ENCODE measurements at regions not wholly inside any gene's neighbourhood (a gene's known extent, or its start where the extent isn't known, plus 50 kb on each side); places are given as distances from the start of the nearest gene placed in this dataset.
"Not testable (repeated sequence)": the region's sequence is repeated elsewhere in the genome, so short reads cannot be mapped to it uniquely, and the experiment has no call there.

DNA sequence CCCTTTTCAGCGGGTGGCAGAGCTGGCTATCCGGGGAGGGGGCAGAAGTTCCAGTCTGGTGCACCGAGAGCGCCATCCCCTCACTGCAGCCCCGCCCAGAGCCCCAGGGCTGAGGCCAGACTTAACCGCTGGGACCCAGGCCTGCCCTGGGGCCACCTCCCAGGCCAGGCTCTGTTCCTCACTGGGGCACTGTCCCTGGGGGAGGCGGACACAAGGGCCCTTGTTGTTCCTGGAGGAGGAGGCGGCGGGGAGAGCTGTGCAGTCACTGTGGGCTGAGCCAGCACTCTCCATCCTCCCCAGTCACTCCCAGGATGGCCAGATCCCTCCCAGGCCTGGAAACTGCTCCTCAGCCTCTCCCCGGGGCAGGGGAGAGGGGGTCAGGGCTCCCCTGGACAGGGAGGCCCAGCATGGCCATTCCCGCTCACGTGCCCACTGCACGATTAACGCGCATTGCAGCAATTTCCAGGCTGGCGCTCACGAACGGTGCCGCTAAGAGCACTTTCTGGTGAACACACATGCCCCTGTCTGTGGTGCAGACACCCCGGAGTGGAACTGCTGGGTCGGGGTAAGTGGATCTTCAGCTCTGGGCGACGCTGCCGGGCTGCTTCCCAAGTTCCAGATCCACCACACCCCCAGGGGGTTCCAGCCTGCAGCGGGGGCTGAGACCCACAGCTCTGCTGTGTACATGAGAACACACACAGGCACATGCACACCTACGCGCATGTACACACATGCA is 89.8 kb upstream of the SFSWAP start:
- DNase-seq (ENCODE audit: extremely low read depth, low read depth) = no peak
- TF ChIP-seq, protein P1, sequence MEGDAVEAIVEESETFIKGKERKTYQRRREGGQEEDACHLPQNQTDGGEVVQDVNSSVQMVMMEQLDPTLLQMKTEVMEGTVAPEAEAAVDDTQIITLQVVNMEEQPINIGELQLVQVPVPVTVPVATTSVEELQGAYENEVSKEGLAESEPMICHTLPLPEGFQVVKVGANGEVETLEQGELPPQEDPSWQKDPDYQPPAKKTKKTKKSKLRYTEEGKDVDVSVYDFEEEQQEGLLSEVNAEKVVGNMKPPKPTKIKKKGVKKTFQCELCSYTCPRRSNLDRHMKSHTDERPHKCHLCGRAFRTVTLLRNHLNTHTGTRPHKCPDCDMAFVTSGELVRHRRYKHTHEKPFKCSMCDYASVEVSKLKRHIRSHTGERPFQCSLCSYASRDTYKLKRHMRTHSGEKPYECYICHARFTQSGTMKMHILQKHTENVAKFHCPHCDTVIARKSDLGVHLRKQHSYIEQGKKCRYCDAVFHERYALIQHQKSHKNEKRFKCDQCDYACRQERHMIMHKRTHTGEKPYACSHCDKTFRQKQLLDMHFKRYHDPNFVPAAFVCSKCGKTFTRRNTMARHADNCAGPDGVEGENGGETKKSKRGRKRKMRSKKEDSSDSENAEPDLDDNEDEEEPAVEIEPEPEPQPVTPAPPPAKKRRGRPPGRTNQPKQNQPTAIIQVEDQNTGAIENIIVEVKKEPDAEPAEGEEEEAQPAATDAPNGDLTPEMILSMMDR (IDR thresholded peaks at IDR 0.05; ENCODE audit: low read depth, low read length, missing control alignments) = no peak

DNA sequence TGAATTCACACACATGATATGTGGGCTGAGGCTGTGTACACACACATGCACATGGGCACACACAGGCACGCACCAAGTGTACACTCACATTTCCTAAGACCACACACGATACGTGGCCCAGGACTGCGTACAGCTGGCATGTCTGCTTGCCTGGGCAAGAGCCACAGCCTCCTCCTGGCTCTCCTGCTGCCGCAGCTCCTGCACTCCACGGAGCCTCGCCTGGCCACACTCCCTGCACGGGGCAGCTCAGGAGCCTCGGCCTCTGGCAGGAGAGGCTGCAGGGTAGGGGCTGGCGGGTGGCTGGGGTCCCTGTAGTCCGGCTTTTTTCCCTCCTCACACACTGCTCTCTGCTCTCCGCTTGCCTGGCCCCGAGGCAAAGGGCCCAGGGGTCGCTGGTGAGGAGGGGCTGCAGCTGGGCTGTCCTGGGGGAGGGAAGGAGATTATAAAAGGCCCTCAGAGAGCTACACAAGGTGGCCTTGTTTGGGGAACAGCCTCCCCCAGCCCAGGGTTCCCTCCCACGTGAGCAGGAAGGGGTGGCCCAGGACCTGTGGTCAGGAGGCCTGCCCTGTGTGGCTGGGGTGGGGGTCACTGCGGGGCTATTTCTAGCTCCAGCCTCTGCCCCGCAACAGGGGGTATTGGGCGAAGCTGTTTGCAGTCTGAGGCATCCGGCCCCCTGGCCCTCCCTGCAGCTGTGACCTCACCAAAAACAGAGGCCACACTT is 89.0 kb upstream of the SFSWAP start:
- DNase-seq (ENCODE audit: extremely low read depth, low read depth) = no peak
- TF ChIP-seq, protein P1 (IDR thresholded peaks at IDR 0.05; ENCODE audit: low read depth, low read length, missing control alignments) = no peak
- no peak overlapping the region for H3K4me3 ChIP-seq (replicated peaks; ENCODE audit: low read depth, low read length)

More for the DNA sequence above, 89.8 kb upstream of the SFSWAP start:
- no peak overlapping the region for H3K4me3 ChIP-seq (replicated peaks; ENCODE audit: low read depth, low read length)

DNA sequence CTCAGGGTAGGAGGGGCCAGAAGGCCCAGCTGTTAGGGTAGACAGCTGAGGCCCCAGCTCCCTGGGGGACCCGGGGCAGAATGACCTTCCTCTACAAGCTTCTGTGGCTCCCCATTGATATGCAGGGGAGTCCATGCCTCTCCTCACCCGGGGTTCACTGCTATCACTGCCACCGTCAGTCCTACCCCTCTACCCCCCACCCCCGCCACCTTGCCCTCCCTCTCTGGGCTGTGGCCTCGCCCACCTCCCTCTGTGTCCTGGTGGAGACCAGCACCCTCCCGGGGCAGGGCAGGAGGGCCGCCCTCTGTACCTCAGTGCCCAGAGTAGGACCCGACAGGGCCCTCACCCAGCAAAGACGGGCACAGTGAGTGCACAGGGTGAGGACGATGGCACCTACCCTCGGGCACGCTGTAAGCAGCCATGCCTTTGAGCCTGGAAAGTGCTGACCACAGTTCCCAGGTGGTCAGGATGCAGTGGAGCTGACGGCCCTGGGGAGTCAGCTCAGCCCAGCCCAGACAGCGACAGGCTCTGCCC is 88.4 kb upstream of the SFSWAP start:
- DNase-seq (ENCODE audit: extremely low read depth, low read depth) = no peak
- TF ChIP-seq, protein P1 (IDR thresholded peaks at IDR 0.05; ENCODE audit: low read depth, low read length, missing control alignments) = no peak
- H3K4me3 ChIP-seq (replicated peaks; ENCODE audit: low read depth, low read length) = no peak overlapping the region

DNA sequence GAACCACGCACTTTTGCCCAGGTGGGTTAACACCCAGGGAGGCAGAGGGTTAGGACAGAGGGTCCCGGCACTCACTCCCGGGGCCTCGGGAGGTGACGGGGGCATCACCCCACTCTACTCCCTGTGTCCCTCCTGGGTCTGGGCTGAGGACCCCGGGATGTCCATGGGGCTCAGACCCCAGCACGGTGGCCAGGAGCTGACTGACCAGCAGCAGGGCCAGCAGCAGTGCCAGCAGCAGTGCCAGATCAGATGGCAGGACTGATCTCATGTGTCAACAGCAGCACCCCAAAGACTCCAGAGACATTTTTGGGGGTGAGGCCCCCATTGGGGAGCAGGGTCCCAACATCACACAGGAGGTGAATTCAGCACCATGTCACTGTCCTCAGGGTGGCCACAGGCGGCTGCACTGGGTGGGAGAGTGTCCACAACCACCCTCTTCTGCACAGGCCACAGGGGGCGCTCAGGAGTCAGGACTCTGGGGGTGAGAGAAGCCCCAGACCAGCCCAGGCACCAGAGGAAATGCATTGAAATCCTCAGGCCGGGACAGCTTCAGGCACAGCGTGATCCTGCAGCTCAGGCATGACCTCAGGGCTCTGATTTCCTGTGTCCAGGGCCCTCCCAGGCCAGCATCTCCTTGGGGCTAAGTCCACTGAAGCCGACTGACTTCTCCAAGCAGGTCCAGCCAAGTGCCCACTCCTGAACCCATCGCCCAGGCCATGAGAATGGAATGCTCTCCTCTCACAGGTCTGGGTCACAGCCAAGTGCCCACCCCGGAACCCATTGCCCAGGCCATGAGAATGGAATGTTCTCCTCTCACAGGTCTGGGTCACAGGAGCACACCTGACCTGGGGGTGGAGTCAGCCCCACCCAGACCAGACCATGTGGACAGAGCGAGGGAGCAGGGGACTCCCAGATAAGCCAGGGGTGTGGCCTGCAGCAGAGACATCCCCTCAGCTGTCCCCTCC is 87.2 kb upstream of the SFSWAP start:
- not testable (repeated sequence) for H3K4me3 ChIP-seq (replicated peaks; ENCODE audit: low read depth, low read length); DNase-seq (ENCODE audit: extremely low read depth, low read depth)

- not testable (repeated sequence) for DNase-seq (ENCODE audit: extremely low read depth, low read depth)
Observed at GRCh38 chr12:131624369-131624739, 86.5 kb upstream of the SFSWAP start.

DNA sequence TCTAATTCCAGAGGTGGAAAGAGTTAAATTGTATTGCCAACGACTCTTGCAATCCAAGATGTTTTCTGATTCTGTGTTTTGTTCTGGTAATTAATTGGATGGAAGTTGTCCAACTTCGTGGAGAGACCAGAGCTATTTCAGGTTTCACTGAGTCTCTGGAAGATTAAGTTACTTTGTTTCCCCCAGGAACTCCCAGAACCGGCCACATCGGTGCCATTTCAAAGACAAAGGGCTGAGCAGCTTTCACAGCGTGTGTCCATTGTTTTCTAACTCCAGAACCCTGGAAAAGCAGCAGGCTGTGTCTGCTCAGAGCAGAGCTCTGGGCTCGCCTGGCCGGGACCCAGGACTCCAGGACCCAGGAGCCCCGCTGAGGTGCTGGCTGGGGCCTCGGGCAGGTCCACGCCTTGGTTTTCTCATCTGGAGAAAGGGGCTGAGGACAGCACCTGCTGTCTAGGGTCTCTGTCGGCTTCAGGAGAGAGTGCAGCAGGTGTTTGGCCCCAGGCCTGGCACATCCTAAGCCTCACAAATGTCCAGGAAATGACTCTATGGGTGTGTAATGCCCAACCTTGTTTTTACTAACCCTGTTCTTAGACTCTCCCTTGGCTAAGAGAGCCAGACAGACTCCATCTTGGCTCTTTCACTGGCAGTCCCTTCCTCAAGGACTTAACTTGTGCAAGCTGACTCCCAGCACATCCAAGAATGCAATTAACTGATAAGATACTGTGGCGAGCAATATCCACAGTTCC is 86.0 kb upstream of the SFSWAP start:
- not testable (repeated sequence) for H3K4me3 ChIP-seq (replicated peaks; ENCODE audit: low read depth, low read length); DNase-seq (ENCODE audit: extremely low read depth, low read depth)

More at GRCh38 chr12:131624369-131624739, 86.5 kb upstream of the SFSWAP start:
- not testable (repeated sequence) for H3K4me3 ChIP-seq (replicated peaks; ENCODE audit: low read depth, low read length)

DNA sequence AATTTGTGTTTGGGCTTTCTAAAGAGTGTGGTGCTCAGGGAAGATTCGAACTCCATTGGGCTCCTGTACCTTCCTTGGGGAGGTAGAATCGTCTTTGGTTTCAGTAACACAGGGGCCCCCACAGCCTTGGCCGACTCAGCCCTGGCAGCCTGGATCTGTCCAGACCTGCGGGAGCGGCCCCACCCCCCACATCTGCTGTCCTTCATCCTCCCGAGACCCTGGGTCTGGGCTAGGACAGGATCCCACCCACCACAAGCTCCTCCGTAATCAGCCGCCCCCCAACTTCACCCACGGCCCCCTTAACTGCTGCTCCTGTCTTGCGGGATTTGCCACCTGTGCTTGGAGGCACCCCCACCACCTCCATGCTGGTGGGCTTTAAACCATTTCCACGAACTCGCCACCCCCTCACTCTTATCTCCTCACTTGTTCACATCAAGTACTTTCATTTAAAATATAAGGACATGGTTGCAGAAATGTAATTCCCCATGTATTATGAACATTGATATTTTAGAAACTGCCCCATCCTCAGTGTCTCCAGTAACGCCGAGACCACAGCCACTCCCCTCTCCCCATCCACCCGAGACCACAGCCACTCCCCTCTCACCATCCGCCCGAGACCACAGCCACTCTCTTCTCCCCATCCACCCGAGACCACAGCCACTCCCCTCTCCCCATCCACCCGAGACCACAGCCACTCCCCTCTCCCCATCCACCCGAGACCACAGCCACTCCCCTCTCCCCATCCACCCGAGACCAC is 84.7 kb upstream of the SFSWAP start:
- H3K4me3 ChIP-seq (replicated peaks; ENCODE audit: low read depth, low read length); DNase-seq (ENCODE audit: extremely low read depth, low read depth): not testable (repeated sequence)

DNA sequence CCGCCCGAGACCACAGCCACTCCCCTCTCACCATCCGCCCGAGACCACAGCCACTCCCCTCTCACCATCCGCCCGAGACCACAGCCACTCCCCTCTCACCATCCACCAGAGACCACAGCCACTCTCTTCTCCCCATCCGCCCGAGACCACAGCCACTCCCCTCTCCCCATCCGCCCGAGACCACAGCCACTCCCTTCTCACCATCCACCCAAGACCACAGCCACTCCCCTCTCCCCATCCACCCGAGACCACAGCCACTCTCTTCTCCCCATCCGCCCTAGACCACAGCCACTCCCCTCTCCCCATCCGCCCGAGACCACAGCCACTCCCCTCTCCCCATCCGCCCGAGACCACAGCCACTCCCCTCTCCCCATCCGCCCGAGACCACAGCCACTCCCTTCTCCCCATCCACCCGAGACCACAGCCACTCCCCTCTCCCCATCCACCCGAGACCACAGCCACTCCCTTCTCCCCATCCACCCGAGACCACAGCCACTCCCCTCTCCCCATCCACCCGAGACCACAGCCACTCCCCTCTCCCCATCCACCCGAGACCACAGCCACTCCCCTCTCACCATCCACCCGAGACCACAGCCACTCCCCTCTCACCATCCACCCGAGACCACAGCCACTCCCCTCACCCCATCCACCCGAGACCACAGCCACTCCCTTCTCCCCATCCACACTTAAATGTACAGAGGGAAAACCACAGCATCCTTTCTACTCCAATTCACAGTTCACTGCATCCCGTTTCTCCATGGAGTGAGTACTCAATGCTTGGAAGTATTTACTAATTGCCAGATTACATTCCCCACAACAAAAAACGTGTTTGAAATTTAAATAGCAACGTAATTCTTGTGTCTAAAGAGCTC is 83.5 kb upstream of the SFSWAP start:
- DNase-seq (ENCODE audit: extremely low read depth, low read depth); H3K4me3 ChIP-seq (replicated peaks; ENCODE audit: low read depth, low read length): not testable (repeated sequence)

All from HFF-Myc (cell line).